ENCODE measurements at regions not wholly inside any gene's neighbourhood (a gene's known extent, or its start where the extent isn't known, plus 50 kb on each side); places are given as distances from the start of the nearest gene placed in this dataset.

DNA sequence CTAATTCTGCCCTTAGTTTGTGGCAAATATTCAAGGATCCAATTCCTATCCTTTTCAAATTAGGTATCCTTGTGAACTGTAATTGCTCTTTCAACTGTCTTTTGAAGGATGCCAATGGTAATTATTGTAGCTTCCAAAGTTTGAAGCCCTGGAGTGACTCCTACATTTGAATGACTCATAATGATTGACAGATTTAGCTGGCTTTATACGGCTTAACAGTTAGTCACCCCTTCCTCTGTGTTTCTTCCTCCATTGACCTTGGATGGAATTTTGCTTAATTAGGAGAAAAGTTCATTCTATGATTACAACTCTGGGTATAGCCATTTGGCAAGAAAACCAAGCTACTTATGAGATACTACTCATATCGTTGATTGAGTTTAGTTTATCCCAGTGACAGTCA, 639.3 kb upstream of the KIRREL3 start:
- TF ChIP-seq, protein P1, sequence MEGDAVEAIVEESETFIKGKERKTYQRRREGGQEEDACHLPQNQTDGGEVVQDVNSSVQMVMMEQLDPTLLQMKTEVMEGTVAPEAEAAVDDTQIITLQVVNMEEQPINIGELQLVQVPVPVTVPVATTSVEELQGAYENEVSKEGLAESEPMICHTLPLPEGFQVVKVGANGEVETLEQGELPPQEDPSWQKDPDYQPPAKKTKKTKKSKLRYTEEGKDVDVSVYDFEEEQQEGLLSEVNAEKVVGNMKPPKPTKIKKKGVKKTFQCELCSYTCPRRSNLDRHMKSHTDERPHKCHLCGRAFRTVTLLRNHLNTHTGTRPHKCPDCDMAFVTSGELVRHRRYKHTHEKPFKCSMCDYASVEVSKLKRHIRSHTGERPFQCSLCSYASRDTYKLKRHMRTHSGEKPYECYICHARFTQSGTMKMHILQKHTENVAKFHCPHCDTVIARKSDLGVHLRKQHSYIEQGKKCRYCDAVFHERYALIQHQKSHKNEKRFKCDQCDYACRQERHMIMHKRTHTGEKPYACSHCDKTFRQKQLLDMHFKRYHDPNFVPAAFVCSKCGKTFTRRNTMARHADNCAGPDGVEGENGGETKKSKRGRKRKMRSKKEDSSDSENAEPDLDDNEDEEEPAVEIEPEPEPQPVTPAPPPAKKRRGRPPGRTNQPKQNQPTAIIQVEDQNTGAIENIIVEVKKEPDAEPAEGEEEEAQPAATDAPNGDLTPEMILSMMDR (conservative IDR thresholded peaks at IDR 0.05; ENCODE audit: low read length), result no peak
- TF ChIP-seq EZH2phosphoT487 (IDR thresholded peaks at IDR 0.05; ENCODE audit: borderline replicate concordance), result no peak
